ENCODE measurements at regions not wholly inside any gene's neighbourhood (a gene's known extent, or its start where the extent isn't known, plus 50 kb on each side); places are given as distances from the start of the nearest gene placed in this dataset.
"Not testable (repeated sequence)": the region's sequence is repeated elsewhere in the genome, so short reads cannot be mapped to it uniquely, and the experiment has no call there.

DNA sequence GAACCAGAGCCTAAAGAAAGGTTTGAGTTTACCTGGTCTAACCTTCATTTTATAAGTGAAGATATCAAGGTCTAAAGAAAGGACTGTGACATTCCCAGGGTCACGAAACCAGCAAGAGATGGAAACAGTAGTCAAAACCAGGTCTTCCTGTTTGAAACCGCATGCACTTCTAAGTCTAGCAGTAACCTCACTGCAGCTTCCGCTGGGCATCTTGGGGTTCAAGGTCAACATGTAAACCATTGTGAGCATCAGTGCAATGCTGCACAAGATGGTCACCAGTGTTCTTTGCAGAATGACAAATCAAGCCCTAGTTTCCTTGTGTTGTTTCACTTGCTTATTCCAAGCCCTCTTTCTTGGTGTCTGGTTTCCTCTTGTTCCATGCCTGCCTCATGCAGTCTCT, 292.9 kb upstream of the MEX3C start:
- no peak overlapping the region for H3K4me3 ChIP-seq (ENCODE audit: low read depth, low read length)
- peak; percentile 15 for DNase-seq (ENCODE audit: low read depth)
- TF ChIP-seq, protein P1, sequence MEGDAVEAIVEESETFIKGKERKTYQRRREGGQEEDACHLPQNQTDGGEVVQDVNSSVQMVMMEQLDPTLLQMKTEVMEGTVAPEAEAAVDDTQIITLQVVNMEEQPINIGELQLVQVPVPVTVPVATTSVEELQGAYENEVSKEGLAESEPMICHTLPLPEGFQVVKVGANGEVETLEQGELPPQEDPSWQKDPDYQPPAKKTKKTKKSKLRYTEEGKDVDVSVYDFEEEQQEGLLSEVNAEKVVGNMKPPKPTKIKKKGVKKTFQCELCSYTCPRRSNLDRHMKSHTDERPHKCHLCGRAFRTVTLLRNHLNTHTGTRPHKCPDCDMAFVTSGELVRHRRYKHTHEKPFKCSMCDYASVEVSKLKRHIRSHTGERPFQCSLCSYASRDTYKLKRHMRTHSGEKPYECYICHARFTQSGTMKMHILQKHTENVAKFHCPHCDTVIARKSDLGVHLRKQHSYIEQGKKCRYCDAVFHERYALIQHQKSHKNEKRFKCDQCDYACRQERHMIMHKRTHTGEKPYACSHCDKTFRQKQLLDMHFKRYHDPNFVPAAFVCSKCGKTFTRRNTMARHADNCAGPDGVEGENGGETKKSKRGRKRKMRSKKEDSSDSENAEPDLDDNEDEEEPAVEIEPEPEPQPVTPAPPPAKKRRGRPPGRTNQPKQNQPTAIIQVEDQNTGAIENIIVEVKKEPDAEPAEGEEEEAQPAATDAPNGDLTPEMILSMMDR (IDR thresholded peaks at IDR 0.05; ENCODE audit: insufficient read depth, low read depth, low read length, missing control alignments) = no peak

DNA sequence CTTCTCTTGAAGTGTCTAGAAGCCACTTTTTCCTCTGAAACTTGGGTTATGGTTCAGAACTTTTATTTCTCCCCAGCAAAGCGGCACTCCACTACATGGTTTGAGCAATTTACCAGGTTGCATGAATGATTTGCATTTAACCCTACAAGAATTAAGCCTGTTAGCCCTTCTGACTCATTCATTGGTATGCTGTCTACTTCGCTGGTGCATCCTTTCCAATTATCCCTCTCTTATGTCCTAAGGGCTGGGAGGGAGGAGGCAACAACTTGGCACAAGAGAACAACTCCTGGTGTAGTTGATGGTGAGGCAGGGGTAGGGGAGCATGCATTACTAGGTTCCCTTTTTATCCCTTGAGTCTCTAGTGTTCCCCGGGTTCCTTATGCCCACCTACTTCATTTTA, 293.4 kb upstream of the MEX3C start:
- TF ChIP-seq, protein P1 (IDR thresholded peaks at IDR 0.05; ENCODE audit: insufficient read depth, low read depth, low read length, missing control alignments) = no peak
- DNase-seq (ENCODE audit: low read depth) = no peak
- H3K4me3 ChIP-seq (ENCODE audit: low read depth, low read length) = no peak overlapping the region

DNA sequence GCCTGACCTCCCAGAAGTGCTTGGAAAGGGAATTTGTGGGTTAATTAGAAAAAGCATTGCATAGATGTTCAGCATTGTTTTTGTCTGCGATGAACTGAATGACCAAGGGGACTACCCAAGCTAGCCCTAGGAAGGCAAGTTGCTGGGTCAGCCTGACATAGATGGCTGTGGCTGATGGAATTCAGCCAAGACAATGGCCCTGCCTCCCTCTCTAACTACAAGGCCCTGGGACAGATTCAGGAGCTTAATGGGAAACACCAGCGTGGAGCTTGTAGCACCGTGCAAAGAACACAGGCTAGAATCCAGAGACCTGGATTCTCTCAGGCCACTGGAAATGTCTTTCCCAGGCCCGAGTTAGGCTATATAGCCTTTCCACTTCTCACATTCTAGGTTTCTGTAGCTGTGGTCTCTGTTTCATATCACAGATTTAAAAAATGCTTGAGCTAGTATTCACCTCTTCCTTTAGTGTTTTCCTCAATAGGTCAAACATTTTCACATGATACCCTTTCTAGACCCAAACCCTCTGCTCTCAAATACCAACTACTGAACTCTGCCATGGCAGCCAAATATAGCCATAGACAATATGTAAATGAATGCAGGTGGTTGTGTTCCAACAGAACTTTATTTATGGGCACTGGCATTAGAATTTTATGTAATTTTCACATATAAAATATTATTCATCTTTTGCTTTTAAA, 294.3 kb upstream of the MEX3C start:
- TF ChIP-seq, protein P1 (IDR thresholded peaks at IDR 0.05; ENCODE audit: insufficient read depth, low read depth, low read length, missing control alignments) = no peak
- no peak for DNase-seq (ENCODE audit: low read depth)
- no peak overlapping the region for H3K4me3 ChIP-seq (ENCODE audit: low read depth, low read length)

DNA sequence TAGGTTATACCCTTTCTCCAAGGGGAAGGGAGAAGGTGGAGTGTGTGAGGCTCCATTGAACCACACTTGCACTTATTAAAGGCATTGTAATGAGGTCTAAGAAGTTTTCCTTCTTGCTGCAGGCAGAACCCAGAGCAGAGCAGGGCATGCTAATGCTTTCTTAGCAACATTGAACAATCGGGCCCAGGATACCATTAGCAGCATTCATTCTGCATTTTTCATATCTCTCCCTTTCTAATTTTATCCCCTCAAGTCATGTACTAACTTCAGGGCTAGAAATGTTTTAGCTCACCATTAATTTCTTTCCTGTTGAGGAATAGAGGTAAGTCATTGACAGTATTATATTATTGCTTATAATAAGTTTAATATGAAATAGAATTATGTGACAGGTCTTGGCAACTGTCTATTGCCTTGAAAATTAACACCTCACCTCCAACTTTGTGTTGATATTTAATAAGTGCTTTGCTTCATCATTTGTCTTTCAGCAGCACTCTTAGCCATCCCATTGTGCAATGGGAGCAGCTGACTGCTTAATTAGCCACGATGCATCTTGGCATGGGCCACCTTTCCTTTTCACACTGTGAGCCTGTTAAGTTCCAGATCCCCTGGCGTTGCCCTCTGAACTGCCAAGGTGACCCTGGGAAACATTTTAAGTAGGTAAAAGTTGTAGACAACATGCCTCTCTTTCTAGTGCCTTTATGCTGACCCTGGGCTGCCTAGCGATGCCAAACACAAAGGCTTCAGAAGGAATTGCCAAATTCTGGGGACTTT, 300.8 kb upstream of the MEX3C start:
- H3K4me3 ChIP-seq (ENCODE audit: low read depth, low read length) = no peak overlapping the region
- TF ChIP-seq, protein P1 (IDR thresholded peaks at IDR 0.05; ENCODE audit: insufficient read depth, low read depth, low read length, missing control alignments) = no peak
- no peak for DNase-seq (ENCODE audit: low read depth)

DNA sequence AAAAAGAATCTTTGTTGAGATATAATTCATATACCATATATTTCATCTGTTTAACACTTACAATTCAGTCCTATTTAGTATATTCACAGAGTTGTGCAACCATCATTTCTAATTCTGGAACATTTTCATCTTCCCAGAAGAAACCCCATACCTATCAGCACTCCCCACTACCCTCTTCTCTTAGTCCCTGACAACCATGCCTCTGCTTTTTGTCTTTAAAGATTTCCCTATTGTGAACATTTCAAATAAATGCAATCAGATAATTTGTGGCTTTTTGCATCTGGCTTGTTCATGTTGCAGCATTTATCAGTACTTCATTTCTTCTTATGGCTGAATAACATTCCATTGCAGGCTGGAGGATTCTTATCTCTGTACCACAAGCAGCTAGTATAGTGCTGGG, 305.9 kb upstream of the MEX3C start:
- DNase-seq (ENCODE audit: low read depth) = no peak
- TF ChIP-seq, protein P1 (IDR thresholded peaks at IDR 0.05; ENCODE audit: insufficient read depth, low read depth, low read length, missing control alignments) = no peak
- H3K4me3 ChIP-seq (ENCODE audit: low read depth, low read length) = no peak overlapping the region

DNA sequence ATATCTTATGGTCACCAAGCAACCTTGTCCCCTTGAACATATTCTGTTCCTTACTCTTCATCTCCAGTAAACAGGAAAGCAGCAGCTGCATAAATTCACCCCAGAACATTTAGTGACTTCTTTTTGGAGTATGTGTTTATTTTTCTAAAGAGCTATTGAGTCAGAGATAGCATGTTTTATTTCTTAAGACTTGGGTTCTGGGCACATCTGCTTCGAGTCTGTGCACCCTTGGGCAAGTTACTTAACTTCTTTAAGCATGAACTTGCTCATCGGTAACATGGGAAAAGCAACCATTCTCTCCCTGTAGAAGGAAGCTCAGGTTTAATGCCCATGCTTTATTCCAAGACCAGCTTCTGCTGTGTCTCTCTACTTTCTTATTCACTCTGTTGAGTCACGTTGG, 309.3 kb upstream of the MEX3C start:
- TF ChIP-seq, protein P1 (IDR thresholded peaks at IDR 0.05; ENCODE audit: insufficient read depth, low read depth, low read length, missing control alignments) = no peak
- no peak for DNase-seq (ENCODE audit: low read depth)
- H3K4me3 ChIP-seq (ENCODE audit: low read depth, low read length) = no peak overlapping the region

DNA sequence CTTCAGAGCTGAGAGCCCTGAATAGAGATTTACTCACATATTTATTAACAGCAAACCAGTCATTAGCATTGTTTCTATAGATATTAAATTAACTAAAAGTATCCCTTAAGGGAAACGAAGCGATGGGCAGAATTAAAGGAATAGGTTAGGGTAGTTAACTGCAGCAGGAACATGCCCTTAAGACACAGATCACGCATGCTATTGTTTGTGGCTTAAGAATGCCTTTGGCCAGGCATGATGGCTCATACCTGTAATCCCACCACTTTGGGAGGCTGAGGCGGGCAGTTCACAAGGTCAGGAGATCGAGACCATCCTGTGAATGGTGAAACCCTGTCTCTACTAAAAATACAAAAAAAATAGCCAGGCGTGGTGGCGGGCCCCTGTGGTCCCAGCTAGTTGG, 310.9 kb upstream of the MEX3C start:
- DNase-seq (ENCODE audit: low read depth); H3K4me3 ChIP-seq (ENCODE audit: low read depth, low read length): not testable (repeated sequence)

Data from GM12865 (cell line).